ENCODE measurements at regions not wholly inside any gene's neighbourhood (a gene's known extent, or its start where the extent isn't known, plus 50 kb on each side); places are given as distances from the start of the nearest gene placed in this dataset.

GRCh38 chr2:138275292-138275690 is 226.3 kb upstream of the SPOPL start:
- TF ChIP-seq CTCF (conservative IDR thresholded peaks at IDR 0.05) (no peak), EZH2 (IDR thresholded peaks at IDR 0.05; ENCODE audit: low read depth) (no peak)
- CTCF ChIA-PET: no interaction called here
- Histone ChIP-seq H3K4me2 (peak overlapping the region; percentile 26; the same call in 1 of the 2 replicates), H4K20me1 (ENCODE audit: insufficient read depth) (no peaks in the 10 kb centered on the region), H3K27ac (peak overlapping the region; percentile 27; the same call in 1 of the 2 replicates), H3K4me1 (replicated peaks; ENCODE audit: insufficient read depth) (peaks cover 24% of the 10 kb centered on the region), H3K27me3 (ENCODE audit: insufficient read depth, low read depth) (no peaks in the 10 kb centered on the region), H3K9me3 (ENCODE audit: insufficient read depth, low read depth) (peaks cover 15% of the 10 kb centered on the region), H3K36me3 (ENCODE audit: low read depth) (no peaks in the 10 kb centered on the region), H3K9me2 (ENCODE audit: insufficient read depth) (no peaks in the 10 kb centered on the region), H3F3A (ENCODE audit: insufficient read depth, low read depth) (peaks cover 3% of the 10 kb centered on the region; the same call in 1 of the 2 replicates), H3K4me3 (no peak overlapping the region), H3K79me2 (ENCODE audit: low read depth) (no peaks in the 10 kb centered on the region), H2AFZ (no peak overlapping the region)
- no peak for DNase-seq
- intact Hi-C loops (cut with micrococcal nuclease; ENCODE audit: unreplicated experiment): no loop called here
- no TSS peak for BruUV-seq (replicated peaks)
- POLR2A ChIA-PET (ENCODE audit: unreplicated experiment): no interaction called here

GRCh38 chr2:138275881-138276280 is 225.7 kb upstream of the SPOPL start:
- H3K4me1 ChIP-seq (replicated peaks; ENCODE audit: insufficient read depth): peaks cover 24% of the 10 kb centered on the region
- no TSS peak for BruUV-seq (replicated peaks)
- no peak overlapping the region for H3K4me3 ChIP-seq
- H3K27me3 ChIP-seq (ENCODE audit: insufficient read depth, low read depth): no peaks in the 10 kb centered on the region
- POLR2A ChIA-PET (ENCODE audit: unreplicated experiment): no interaction called here
- H2AFZ ChIP-seq: no peak overlapping the region
- DNase-seq: peak in 1 of 2 experiments; percentile 75
- H3K9me3 ChIP-seq (ENCODE audit: insufficient read depth, low read depth): peaks cover 15% of the 10 kb centered on the region
- CTCF ChIA-PET: no interaction called here
- peak overlapping the region; percentile 32 for H3K4me2 ChIP-seq
- no peaks in the 10 kb centered on the region for H3K9me2 ChIP-seq (ENCODE audit: insufficient read depth)
- H3K79me2 ChIP-seq (ENCODE audit: low read depth): no peaks in the 10 kb centered on the region
- no peaks in the 10 kb centered on the region for H4K20me1 ChIP-seq (ENCODE audit: insufficient read depth)
- H3K27ac ChIP-seq: peak overlapping the region; percentile 27; the same call in 1 of the 2 replicates
- intact Hi-C loops (cut with micrococcal nuclease; ENCODE audit: unreplicated experiment): no loop called here
- no peaks in the 10 kb centered on the region for H3K36me3 ChIP-seq (ENCODE audit: low read depth)
- peaks cover 3% of the 10 kb centered on the region; the same call in 1 of the 2 replicates for H3F3A ChIP-seq (ENCODE audit: insufficient read depth, low read depth)
- TF ChIP-seq CTCF (conservative IDR thresholded peaks at IDR 0.05) (no peak), EZH2 (IDR thresholded peaks at IDR 0.05; ENCODE audit: low read depth) (no peak)

- H4K20me1 ChIP-seq (ENCODE audit: insufficient read depth): no peaks in the 10 kb centered on the region
- H3K4me2 ChIP-seq: peak overlapping the region; percentile 32
- 0 out of 2 replicates have a peak overlapping the region, but pooled peaks have one; percentile 27 for H3K27ac ChIP-seq
- no peaks in the 10 kb centered on the region for H3K36me3 ChIP-seq (ENCODE audit: low read depth)
- no peaks in the 10 kb centered on the region for H3K79me2 ChIP-seq (ENCODE audit: low read depth)
- H3K9me2 ChIP-seq (ENCODE audit: insufficient read depth): no peaks in the 10 kb centered on the region
- BruUV-seq (replicated peaks): no TSS peak
- no peaks in the 10 kb centered on the region for H3K27me3 ChIP-seq (ENCODE audit: insufficient read depth, low read depth)
- peaks cover 24% of the 10 kb centered on the region for H3K4me1 ChIP-seq (replicated peaks; ENCODE audit: insufficient read depth)
- ChIA-PET CTCF (no interaction called here), POLR2A (ENCODE audit: unreplicated experiment) (no interaction called here)
- H3K4me3 ChIP-seq: no peak overlapping the region
- H3F3A ChIP-seq (ENCODE audit: insufficient read depth, low read depth): peaks cover 3% of the 10 kb centered on the region; the same call in 1 of the 2 replicates
- DNase-seq: no peak
- TF ChIP-seq CTCF (conservative IDR thresholded peaks at IDR 0.05) (no peak), EZH2 (IDR thresholded peaks at IDR 0.05; ENCODE audit: low read depth) (no peak)
- intact Hi-C loops (cut with micrococcal nuclease; ENCODE audit: unreplicated experiment): no loop called here
- no peak overlapping the region for H2AFZ ChIP-seq
- peaks cover 15% of the 10 kb centered on the region for H3K9me3 ChIP-seq (ENCODE audit: insufficient read depth, low read depth)
These were observed 225.2 kb upstream of the SPOPL start for GRCh38 chr2:138276339-138276738.
